Renal pelvis (tissue), 1 donor: ENCODE measurements at regions not wholly inside any gene's neighbourhood (a gene's known extent, or its start where the extent isn't known, plus 50 kb on each side); places are given as distances from the start of the nearest gene placed in this dataset.

ENCODE experiments used
- DNase-seq: peaks from one replicate; pipeline ENCODE4 v3.0.0-alpha.2; 2013

DNA sequence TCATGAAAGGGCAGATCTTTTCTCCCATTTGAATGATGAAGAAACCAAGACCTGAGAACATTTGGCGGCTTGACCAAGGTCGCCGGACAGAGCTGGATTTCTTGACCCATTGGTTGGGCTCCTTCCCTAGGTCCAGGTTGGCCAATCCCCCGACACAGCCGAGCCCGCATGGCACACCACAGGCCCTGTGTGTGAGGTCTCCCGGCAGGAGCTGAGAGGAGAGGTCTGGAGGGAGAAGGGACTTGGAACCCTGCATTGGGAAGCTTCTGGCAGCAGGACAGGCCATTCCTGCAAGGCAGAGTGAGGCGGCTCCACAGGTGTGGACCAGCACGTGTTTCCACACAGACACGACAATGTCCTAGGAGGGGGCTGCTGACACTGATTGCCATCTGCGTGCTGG is 98.6 kb upstream of the THY1 start:
- no peak for DNase-seq

DNA sequence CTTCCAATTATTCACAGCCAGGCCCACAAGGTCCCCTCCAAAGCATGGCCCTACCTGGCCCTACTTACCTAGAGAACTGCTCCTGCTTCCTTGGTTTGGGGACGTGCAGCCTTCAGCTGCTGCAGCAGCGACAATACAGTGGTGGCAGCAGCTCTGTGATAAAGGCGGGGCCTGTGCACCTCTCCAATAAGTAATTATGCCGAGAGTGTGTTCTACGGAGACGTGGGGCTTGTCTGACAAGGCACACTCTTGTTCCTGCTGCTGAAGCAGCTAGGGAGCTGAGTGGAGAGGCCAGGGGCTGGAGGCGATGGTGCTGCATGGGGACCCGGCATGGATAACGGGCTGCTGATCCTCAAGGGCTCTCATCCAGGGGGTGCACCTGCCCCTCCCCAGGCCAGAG is 98.0 kb upstream of the THY1 start:
- no peak for DNase-seq

DNA sequence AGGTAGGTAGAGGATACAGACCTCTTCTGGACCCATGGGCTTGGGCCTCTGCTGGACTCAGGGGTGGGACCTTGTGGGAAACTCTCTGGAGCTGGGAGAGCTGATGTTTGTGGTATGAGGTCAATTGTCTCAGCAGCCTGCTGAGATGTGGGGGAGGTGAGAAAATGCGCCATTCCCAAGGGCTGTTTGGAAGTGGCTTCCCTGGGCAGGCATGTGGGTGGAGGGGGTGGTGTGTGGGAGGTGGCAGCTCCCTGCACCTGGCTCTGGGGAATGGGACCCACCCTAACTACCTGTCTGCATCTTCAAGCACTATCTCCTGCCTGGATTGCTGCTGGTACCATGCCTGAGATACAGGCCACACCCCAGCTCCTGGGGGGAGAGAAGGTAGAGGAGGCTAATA is 97.4 kb upstream of the THY1 start:
- DNase-seq = no peak

DNA sequence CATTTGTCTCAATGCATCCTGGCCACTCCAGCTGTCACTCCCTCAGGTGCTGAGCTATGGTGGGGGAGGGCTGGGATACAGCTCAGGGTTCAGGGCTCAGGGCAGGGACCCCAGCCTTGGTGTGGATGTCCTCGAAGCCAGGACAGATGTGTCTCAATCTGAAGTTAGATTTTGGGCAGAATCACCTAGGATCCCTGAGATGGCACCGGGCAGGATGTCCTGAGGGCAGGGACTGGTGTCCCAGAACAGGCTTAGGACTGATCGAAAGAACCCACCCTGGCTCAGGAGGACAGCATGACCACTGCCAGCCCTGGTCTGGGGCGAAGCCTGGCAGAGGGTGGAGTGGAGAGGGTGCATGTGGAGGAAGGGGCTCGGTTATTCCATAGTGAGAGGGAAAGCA is 96.8 kb upstream of the THY1 start:
- DNase-seq = no peak

DNA sequence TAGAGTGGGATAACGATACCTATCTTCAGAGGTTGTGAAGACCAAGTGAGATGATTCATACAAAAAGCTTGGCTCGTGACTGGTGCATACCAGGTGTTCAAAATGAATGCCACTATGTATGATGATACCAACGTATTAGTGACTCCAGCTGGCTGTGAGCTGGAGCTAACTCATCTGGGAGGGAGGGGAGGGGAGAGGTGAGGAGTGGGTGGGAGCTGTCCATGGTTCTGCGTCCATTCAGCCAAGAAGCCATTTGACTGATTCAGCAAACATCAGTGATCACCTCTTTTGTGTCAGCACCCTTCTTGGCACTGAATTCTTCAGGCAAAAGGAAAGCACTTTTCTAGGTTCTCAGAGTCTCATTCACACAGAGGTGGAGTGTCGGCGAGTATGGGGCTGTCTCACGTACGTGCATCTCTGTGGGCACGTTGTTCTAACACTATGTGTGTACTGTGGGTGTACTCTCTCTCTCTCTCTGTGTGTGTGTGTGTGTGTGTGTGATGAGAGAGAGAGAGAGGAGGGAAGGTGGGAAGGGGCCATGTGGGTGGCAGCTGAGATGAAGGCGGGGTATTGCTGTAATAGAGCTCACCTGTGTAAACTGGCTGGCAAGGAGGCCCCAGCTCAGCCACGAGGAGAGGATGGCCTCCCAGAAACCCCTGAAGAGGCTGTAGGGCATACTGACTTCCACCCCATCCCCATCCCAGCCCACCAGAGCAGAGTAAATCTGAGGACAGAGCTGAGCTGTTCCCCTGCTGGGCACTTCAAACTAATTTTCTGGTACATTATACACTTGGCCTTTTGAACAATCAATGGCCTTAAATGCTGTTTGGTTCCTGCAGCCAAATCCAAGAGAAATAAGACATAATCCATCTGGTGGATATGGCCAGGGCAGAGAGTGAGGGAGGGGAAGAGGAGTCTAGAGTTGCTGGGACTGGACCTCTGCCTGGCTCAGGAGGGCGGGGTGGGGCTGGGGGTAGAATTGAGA is 96.1 kb upstream of the THY1 start:
- peak; percentile 80 for DNase-seq

DNA sequence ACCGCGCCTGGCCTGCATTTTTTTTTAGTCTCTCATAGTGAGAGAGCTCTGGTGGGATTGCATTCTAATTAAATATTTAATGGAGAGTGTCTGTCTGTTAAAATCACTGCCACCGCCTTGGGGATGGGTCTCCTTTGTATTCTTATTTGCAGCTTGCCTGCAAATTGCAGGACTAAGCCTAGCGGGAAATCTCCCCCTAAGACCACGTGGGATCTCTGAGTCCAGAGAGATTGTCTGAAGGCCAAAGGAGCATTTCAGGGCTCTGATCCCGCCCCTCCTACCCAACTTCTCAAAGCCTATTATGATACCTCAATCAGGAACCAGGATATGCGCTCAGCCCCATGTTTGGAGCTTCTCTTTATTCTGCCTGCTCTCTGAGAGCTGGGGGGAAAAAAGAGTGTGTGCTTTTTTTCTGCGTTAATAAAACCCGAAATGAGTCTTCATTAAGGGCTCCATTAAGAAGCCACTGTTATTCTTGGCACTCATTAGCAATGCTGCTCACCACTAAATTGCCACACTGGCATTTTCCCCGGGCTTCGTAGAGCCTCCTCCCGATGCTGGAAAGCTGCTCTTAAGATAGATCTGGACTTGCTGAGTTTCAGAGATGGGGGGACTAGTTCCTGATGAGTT is 92.9 kb upstream of the THY1 start:
- no peak for DNase-seq

DNA sequence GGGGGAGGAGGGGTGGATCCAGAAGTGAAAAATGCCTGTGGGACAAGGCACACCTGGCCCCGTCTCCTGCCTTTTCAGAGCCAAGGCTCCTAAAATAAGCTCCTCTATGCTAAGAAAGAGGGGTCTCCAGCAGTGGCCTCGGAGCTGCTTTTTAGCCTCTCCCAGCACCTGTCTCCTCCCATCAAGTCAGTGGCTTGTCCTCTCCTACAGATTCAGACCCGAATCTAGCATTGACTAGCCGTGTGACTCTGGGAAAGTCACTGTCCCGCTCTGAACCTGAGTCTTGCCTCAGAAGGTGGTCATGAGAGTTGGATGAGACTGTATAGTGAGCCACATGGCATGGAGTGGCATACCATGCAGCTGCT is 90.8 kb upstream of the THY1 start:
- DNase-seq = no peak

DNA sequence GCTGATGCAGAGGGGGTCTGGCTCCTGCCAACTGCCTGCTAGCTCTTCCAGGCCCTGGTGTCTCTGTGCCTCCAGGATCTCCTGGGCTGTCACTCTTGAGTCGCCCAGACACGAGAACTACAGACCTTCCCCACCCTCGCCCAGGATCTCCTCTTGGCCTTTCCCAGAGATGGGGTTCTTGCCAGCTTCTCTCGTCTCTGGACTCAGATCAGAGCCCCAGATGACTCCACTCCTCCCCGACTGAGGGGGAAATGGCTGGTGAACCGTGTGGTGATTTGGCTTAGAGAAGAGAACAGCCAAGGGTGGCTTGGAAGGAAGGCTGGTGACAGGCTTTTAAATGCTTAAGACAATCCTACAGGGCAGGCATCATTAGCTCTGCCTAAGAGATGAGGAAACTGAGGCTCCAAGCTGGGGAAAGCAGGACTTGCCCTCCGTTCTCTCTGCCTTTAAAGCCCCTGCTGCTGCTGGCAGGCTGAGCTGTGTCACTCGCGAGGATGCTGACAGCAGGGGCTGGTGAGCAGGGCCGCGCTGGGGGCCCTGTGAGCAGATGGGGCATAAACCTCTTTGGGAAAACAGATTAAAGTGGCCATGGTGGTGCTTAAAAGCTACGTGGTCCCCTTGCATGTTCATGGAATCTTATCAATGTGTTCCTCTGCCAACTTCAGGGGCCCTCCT is 90.3 kb upstream of the THY1 start:
- DNase-seq = no peak

DNA sequence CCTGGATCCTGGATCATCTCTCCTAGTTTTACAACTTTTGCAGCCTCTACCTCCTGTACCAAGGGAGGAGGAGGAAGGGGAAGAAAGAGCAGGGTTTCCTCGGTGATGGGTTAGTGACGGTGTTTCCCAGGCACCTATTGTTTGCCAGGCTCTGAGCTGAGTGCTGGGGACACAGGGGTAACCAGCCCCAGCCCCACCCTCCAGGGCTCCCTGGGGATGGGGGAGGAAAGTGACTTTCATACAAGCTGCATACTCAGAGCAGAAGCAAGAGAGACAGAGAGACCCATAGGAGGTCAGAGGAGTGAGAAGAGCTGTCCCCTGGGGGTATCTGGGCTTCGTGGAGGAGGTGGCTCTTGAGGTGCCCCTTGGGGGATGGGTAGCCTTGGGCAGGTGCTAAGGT is 89.4 kb upstream of the THY1 start:
- no peak for DNase-seq

DNA sequence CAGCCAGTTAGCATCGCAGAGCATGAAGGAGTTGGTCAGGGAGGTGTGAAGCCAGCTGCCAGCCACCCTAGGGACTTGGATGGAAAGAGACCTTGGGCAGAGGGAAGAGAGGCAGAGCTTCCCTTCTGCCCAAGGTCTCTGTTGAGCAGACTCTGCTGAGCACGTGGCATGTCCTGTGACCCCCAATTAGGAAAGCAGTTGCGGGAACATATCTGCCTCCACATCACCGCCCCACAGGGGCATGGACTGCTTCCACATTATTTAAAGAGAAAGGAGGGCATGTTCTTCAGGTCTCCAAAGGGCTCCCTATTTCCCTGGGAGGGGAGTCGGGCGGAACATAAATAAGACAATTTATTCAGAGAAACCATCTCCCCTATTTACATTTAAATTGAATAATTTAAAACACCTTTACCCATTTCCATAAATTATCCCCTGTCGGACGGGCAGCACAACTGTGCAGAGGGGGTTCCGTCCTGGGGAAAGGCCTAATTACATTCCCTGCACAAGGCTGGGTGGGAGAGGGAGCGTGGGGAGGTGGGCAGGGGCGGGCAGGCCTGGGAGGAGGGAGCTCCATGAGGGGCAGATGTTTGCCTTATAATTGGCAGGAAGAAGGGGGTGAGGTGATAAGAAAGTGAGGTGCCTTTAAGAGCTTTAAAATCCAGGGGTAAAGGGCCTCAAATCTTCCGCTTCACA is 88.8 kb upstream of the THY1 start:
- no peak for DNase-seq

DNA sequence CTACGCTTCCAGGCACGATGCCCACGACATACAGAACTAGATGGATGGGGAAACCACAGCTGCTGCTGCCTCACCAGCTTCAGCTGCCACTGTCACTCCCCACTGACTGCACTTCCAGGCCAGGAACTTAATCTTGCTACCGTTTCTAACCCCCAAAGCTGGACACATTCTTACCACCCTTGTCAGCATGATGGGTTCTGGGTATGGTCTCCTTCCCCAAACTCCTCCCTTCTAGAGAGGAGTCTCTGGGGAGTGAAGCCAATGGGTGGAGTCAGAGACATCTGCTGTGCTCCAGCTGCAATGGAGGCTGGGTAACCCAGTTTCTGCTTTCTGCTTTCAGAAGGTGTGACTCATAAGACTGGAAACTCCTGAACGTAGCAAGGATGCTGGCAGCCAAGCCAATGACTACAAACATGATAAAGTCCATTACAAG is 87.0 kb upstream of the THY1 start:
- DNase-seq = no peak

DNA sequence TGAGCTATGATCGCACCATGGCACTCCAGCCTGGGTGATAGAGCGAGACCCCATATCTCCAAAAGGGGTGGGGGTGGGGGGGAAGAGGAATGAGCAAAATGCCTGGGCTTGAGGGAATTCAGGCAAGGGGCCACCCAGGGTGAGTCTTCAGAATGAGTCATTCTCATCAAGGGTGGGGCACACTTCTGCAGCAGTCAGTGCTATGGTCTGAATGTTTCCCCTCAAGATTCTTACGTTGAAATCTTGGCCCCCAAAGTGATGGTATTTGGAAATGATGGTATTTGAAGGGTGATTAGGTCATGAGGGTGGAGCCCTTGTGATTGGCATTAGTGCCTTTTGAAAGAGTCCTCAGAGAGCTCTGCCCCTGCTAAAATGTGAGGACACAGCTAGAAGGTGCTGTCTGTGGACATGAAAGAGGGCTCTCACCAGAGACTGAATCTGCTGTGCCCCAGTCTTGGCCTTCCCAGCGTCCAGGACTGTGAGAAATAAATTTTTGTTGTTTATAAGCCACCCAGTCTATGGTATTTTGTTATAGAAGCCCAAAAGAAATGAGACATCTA is 86.4 kb upstream of the THY1 start:
- no peak for DNase-seq

DNA sequence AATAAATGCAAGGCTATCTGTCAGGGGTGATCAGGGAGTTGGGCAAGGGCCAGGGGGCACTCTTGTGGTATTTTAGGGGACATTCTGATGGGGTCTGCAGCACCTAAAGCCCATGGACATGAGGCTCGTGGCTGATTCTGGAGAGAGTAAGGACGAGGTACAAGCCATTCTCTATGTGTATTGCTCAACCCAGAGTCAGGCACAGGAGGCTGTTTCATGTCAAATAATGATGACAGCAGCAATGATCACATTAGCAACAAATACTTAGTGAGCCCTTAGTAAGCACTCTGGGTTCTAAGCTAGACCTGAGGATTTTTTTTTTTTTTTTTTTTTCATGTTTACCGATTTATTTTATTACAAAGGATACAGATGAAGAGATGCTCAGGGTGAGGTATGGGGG is 83.5 kb upstream of the THY1 start:
- DNase-seq = no peak

DNA sequence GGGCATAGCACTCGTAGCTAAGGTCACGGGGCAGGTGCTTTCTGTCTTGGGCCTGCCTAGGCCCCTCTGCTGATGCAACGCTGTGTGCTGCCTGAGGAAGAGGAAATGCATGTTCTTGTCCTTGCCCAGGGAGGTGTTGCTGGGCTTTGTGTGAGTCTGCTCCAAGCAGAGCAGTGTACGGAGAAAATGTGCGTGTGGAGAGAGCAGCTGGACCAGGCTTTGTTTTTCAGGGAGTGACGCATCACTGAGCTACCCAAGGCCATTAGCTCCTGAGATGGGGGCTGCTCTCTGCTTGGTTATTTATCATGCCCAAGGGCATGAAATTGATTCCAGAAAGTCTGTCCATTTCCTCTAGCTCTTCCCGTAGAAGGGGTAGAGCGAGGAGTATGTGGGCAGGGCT is 82.9 kb upstream of the THY1 start:
- peak; percentile 14 for DNase-seq

DNA sequence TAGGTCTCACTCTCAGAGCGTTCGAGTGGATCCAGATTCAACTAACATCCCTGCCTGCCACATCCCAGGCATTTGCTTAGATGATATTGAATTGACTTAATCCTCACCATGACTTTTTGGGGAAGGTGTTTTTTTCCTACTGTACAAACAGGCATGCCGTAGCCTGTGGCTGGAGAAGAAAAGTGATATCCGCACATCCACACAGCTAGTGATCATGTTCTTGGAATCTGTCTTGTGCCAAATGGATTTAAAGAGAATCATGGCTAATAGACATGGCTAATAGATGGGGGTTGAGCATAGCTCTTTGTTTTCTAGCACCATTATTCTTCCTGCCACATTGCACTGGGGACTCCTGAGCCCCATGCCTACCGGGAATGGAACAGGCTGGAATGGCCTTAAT is 82.1 kb upstream of the THY1 start:
- no peak for DNase-seq

DNA sequence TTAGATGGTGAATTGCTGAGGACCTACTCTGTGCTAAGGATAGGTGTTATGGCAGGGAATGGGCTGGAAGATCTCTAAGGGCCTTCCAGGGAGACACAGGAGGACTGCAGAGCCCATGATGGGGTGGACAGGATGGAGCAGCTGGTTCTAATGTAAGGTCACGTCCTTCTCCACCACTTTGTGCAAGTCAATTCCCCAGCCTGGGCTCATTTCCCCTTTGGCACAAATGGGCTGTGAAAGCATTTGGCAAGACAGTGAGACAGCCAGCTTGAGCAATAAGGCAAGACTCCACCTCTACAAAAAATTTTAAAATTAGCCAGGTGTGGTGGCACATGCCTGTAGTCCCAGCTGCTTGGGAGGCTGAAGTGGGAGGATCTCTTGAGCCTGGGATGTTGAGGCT is 81.4 kb upstream of the THY1 start:
- DNase-seq = no peak

DNA sequence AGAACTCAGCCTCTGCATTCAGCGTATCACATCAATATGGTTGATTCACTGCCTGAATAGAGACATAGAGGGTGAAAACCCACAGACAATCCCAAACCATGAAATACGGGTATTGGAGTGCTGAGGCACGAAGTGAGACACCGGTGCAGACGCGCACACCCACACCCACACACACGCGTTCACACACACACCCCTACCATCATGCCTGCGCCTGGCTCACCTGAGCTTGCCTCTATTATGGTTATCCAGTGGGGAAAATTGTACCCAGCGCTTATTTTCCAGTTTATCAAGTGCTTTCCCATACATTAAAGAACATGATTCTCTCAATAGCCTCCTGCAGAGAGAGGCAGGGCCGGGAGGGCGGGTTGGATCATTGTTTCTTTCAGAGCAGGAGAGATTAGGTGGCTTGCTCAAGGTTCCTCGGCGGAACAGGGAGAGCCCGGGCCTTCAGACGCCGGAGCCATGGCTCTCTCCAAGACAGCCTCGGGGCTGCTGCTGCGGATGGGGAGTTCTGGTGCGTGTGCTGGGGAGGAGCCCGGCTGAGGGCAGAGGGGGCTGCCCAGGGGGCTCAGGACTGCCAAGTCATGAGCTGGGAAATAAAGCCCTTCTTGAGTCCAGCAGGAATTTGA is 78.9 kb upstream of the THY1 start:
- no peak for DNase-seq

DNA sequence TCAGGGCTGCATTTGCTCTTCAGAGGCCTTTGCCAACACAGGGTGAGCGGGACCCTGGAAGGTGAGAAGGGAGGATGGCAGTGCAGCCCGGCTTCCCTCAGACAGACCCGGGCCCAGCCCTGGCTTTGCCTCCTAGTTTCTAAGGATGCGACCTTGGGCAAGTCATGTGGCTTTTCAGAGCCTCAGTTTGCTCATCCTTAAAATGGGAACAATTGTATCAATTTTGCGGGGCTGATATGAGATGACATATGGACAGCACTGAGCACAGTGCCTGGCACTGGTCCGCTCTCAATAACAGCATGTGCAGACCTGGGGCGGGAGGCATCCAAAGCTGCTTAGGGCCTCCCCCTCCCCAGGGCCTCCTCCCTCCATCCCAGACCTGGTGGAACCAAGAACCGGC is 74.7 kb upstream of the THY1 start:
- DNase-seq = no peak

DNA sequence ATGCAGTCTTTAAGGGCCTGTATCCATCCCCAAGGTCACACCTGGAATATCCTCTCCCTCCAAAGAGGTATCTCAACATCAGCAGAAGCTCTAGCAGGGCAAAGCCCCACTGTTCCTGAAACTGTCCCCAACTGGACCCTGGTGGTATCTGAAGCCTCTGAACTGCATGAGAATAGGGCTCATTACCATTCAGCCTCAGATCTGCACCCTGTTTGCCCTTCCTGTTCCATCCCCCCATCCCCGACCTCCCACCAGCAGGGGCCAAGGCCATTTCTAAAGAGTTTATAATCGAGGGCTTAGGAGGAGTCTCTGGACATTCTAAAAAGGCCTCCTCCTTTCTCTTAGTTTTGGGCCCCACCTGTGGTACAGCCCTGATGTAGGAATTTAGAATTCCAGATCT is 74.0 kb upstream of the THY1 start:
- no peak for DNase-seq

DNA sequence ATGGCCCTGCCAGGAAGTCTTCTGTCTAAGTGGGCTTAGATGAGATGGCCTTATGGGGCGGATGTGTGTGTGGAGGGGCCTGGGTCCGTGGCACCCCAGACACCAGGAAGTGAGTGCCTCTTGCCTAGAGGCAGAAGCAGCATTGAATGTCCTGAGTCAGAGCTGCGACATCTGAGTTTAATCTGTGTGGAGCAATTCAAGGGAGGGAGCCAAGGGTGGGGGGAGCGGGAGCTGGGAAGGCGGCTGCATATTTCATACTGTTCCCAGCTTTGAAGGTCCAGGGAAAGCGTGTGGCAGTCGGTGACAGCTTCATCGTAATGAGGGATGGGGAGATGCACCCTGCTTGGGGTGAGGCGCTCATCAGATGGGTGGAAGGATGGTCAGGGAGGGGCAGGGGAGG is 73.5 kb upstream of the THY1 start:
- no peak for DNase-seq

DNA sequence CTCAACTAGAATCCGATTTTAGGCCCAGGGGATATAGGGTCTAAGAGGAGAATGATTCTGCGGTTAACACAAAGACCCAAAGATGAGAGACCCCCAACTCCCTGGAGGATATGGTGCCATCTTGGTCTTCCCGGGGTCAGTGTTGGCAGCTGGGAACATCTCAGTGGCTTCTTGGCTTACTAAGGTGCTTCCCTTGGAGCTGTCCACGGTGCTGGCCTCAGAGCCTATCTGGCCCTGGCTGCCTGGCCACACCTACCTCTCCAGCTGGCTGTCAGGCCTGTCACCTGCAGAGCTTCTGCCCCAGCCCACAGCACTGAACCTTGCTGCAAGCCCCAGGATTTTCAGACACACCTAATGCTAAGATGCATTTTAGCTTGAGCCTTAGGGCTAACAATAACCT is 70.7 kb upstream of the THY1 start:
- DNase-seq = peak; percentile 72
